ENCODE measurements at regions not wholly inside any gene's neighbourhood (a gene's known extent, or its start where the extent isn't known, plus 50 kb on each side); places are given as distances from the start of the nearest gene placed in this dataset.

DNA sequence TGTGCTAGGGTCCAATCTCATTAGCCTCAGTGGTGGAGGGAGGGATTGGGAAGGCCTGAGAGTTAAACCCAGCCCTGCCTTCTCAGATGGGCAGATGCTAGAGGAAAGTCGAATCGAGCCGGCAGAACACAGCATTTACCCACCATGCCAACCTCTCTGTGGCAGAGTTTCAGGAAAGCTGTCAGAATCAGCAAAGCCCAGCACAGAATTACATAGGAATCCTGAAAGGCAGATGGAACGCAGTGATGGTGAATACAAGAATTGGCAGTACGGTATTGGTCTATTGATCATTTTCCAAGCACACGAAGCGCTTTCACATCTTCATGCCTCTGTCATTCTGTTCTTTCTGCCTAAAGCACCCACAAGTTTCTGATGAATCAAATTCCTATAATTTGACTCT lies 417.7 kb upstream of the RBMS3 start:
- Histone ChIP-seq H3K9me3 (ENCODE audit: insufficient read depth in 2 of 2, low read depth in 1 of 2, low read length in 1 of 2) (no peaks in the 10 kb centered on the region), H4K20me1 (replicated peaks in 1 of 2; ENCODE audit: control insufficient read depth in 1 of 2, insufficient read depth in 2 of 2, low read length in 2 of 2) (no peaks in the 10 kb centered on the region), H3K4me2 (ENCODE audit: insufficient read depth in 1 of 2, low read depth in 2 of 2, low read length in 2 of 2) (no peak overlapping the region), H3K4ac (replicated peaks; ENCODE audit: insufficient read length, low read depth, low read length) (no peak overlapping the region), H3K79me2 (ENCODE audit: control insufficient read depth in 1 of 2, insufficient read depth in 2 of 2, low read length in 2 of 2) (no peaks in the 10 kb centered on the region), H3K14ac (ENCODE audit: insufficient read length) (no peak overlapping the region), H3K23ac (ENCODE audit: insufficient read length) (no peak overlapping the region), H2BK12ac (ENCODE audit: low read depth, low read length) (no peak overlapping the region), H3K36me3 (ENCODE audit: control insufficient read depth in 2 of 4, insufficient read depth in 4 of 4, low read length in 3 of 4) (no peaks in the 10 kb centered on the region), H3K79me1 (ENCODE audit: low read depth, low read length) (no peaks in the 10 kb centered on the region), H2BK5ac (ENCODE audit: low read depth, low read length) (no peak overlapping the region), H4K91ac (replicated peaks; ENCODE audit: insufficient read length, low read length) (no peak overlapping the region), H2AK5ac (ENCODE audit: low read depth, low read length) (no peak overlapping the region), H2AFZ (ENCODE audit: low read length) (peak overlapping the region; percentile 19; the same call in 1 of the 2 replicates), H3K27me3 (replicated peaks in 1 of 4; ENCODE audit: control insufficient read depth in 3 of 4, extremely low read depth in 1 of 4, insufficient read depth in 3 of 4, low read length in 3 of 4) (no peaks in the 10 kb centered on the region), H3K18ac (ENCODE audit: extremely low read depth, low read length) (no peak overlapping the region), H3K23me2 (ENCODE audit: low read depth, low read length) (no peaks in the 10 kb centered on the region), H4K8ac (ENCODE audit: extremely low read depth, insufficient read depth, low read length) (no peak overlapping the region), H3K27ac (ENCODE audit: low read depth, low read length) (no peak overlapping the region), H2BK15ac (ENCODE audit: low read length) (no peak overlapping the region), H3K9ac (replicated peaks in 1 of 4; ENCODE audit: extremely low read depth in 1 of 4, low read depth in 3 of 4, low read length in 3 of 4) (no peak overlapping the region), H4K5ac (ENCODE audit: insufficient read length, low read depth, low read length) (no peak overlapping the region), H3K4me3 (ENCODE audit: extremely low read depth in 1 of 4, insufficient read depth in 2 of 4, low read depth in 3 of 4, low read length in 4 of 4) (no peak overlapping the region), H2BK120ac (replicated peaks; ENCODE audit: low read depth, low read length) (no peak overlapping the region), H2BK20ac (ENCODE audit: low read length) (no peak overlapping the region), H3K4me1 (replicated peaks in 1 of 4; ENCODE audit: control insufficient read depth in 3 of 4, insufficient read depth in 4 of 4, low read length in 3 of 4) (peaks cover 0 to 7% (median 1%) of the 10 kb centered on the region in 4 experiments; a peak in 2 of 7 replicates), H3K56ac (replicated peaks; ENCODE audit: insufficient read length, low read depth, low read length) (no peak overlapping the region)
- DNase-seq (ENCODE audit: low read depth in 1 of 2, low spot score in 2 of 2): no peak
- 90% methylated on average over 7 of the region's 7 CpGs; no CpG with 5 or more reads in 1 of the 2 experiments for WGBS, 2 experiments (ENCODE audit: extremely low coverage in 1 of 2, insufficient coverage in 1 of 2, insufficient read length in 1 of 2, insufficient replicate concordance in 2 of 2, low coverage in 1 of 2, low lambda C conversion rate in 2 of 2, missing lambda C conversion rate in 1 of 2)
- FAIRE-seq: no peak
- ChIA-PET CTCF (ENCODE audit: partially characterized antibody) (interaction anchor here (0.9 to 1.0 kb wide), 2 partner anchors 49 to 457 kb away, joined by 3 read pairs; no protein-coding TSS in a partner anchor), POLR2A (ENCODE audit: partially characterized antibody) (no interaction called here)
- no peak for TF ChIP-seq KDM4A (IDR thresholded peaks at IDR 0.05; ENCODE audit: low read depth, low read length, severe bottlenecking)
- TF ChIP-seq SIRT6 (IDR thresholded peaks at IDR 0.05; ENCODE audit: low read length): no peak
- TF ChIP-seq KDM5A (IDR thresholded peaks at IDR 0.05; ENCODE audit: low read length): no peak
- no peak for TF ChIP-seq SP4 (IDR thresholded peaks at IDR 0.05; ENCODE audit: low read length)
- TF ChIP-seq BRCA1 (IDR thresholded peaks at IDR 0.05; ENCODE audit: low read depth, low read length): no peak
- no peak for TF ChIP-seq ZNF274 (IDR thresholded peaks at IDR 0.05; ENCODE audit: borderline replicate concordance, extremely low read depth, low read length)
- TF ChIP-seq EGR1 (IDR thresholded peaks at IDR 0.05; ENCODE audit: borderline replicate concordance, low read depth, low read length): no peak
- TF ChIP-seq TAF7 (optimal IDR thresholded peaks at IDR 0.05; ENCODE audit: borderline replicate concordance, low read depth, low read length): no peak
- no peak for TF ChIP-seq HDAC2 (IDR thresholded peaks at IDR 0.05; ENCODE audit: borderline replicate concordance in 1 of 2, low read depth in 2 of 2, low read length in 2 of 2)
- TF ChIP-seq CEBPB (IDR thresholded peaks at IDR 0.05; ENCODE audit: low read depth, low read length): no peak
- no peak for TF ChIP-seq EP300 (IDR thresholded peaks at IDR 0.05; ENCODE audit: borderline replicate concordance in 1 of 2, low read depth in 2 of 2, low read length in 2 of 2)
- no peak for TF ChIP-seq SAP30 (IDR thresholded peaks at IDR 0.05; ENCODE audit: insufficient read depth, insufficient replicate concordance, low read length)
- no peak for TF ChIP-seq PHF8 (conservative IDR thresholded peaks at IDR 0.05; ENCODE audit: low read depth, low read length)
- no peak for TF ChIP-seq BACH1 (IDR thresholded peaks at IDR 0.05; ENCODE audit: low read length)
- no peak for TF ChIP-seq NRF1 (IDR thresholded peaks at IDR 0.05; ENCODE audit: low read depth, low read length)

Data from H1 (cell line).